ENCODE measurements at regions not wholly inside any gene's neighbourhood (a gene's known extent, or its start where the extent isn't known, plus 50 kb on each side); places are given as distances from the start of the nearest gene placed in this dataset.
"Not testable (repeated sequence)": the region's sequence is repeated elsewhere in the genome, so short reads cannot be mapped to it uniquely, and the experiment has no call there.

DNA sequence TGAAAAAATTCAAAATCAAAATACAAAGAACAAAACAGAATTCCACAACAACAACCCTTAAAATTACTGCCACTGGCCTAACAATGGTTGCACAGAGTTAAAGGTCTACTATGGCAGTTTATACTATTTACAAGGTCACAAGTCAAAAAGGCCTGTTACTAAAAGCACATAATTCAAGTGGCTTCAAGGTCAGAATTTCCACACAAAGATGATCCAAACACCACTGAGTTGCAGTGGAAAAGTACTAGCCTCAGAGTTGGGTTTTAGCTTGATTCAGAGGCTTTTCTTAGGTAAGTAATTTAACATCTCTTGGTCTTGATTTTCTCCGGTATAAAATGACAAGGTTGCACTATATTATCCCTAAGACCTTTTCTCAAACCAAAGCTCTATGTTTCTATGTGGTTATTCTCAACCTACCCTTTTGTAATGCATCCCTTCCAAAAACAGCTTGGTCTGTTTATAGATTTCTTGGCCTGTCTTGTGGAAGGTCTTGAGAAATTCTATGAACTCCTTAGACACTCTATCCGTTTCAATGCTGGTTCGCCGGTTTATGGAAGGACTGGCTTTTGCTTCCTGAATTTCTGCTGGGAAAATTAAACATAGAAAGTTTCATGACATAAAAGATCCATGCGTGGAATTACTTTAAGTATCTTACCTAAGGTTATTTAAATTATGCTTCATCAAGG, 69.5 kb downstream of the MDH2 start:
- H3K36me3 ChIP-seq; intact Hi-C loops (cut with DNase I); H3K4me3 ChIP-seq; DNase-seq; H3K9me3 ChIP-seq; H3K27ac ChIP-seq; H3K4me1 ChIP-seq; H3K27me3 ChIP-seq: not testable (repeated sequence)
- ATAC-seq = peak; percentile 38

DNA sequence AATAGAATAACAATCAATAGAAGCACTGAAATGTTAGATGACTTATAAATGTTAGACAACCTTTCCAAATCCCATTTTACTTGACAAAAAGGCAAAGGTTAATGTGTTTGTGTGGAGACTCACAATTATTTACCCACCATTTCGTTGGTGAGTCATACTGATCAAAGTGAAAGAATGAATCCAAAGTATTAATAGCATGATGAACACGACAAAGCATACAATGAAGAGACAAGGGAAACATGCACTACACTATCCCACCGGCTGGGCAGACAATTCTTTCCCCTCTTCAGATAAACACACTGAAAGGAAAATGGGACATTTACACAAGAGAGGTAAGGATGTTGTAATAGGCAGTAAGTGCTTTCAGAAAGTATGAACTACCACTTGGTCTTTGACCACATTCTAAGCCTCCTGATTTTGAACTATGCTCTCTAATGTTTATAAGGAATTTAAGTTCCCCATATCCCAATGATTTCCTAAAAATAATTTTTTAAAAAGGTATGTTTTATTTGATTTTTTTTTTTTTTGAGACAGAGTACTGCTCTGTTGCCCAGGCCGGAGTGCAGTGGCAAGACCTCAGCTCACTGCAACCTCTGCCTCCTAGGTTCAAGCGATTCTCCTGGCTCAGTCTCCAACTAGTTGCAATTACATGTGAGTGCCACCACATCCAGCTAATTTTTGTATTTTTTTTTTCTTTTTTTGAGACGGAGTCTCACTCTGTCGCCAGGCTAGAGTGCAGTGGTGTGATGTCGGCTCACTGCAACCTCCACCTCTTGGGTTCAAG, 70.5 kb downstream of the MDH2 start:
- H3K36me3 ChIP-seq; H3K27ac ChIP-seq; H3K27me3 ChIP-seq; intact Hi-C loops (cut with DNase I); H3K4me3 ChIP-seq; H3K4me1 ChIP-seq; H3K9me3 ChIP-seq; DNase-seq: not testable (repeated sequence)
- peak; percentile 85 for ATAC-seq

DNA sequence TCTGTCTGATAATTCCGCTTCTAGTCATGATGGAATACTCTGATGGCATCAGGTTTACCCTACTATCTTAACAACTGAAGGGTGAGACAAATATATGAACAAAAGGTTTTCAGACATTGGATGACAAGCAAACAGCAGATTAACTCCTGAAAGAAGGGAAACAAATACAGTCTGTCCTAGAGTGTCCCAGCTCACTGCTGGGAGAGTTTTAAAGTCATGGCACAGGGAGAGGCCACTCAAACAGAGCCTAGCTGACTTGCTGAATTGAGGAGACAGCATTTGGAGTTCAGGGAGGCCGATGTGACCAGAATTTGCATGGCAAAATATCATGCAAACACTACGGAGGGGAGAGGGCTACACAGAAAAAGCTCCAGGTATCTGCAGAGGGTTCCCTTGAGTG, 73.1 kb downstream of the MDH2 start:
- no peak for ATAC-seq
- Histone ChIP-seq H3K9me3 (no peaks in the 10 kb centered on the region), H3K4me1 (no peaks in the 10 kb centered on the region), H3K27ac (no peak overlapping the region), H3K27me3 (no peaks in the 10 kb centered on the region), H3K36me3 (no peaks in the 10 kb centered on the region), H3K4me3 (no peak overlapping the region)
- intact Hi-C loops (cut with DNase I) = no loop called here
- DNase-seq = no peak
- TF ChIP-seq, protein P1, sequence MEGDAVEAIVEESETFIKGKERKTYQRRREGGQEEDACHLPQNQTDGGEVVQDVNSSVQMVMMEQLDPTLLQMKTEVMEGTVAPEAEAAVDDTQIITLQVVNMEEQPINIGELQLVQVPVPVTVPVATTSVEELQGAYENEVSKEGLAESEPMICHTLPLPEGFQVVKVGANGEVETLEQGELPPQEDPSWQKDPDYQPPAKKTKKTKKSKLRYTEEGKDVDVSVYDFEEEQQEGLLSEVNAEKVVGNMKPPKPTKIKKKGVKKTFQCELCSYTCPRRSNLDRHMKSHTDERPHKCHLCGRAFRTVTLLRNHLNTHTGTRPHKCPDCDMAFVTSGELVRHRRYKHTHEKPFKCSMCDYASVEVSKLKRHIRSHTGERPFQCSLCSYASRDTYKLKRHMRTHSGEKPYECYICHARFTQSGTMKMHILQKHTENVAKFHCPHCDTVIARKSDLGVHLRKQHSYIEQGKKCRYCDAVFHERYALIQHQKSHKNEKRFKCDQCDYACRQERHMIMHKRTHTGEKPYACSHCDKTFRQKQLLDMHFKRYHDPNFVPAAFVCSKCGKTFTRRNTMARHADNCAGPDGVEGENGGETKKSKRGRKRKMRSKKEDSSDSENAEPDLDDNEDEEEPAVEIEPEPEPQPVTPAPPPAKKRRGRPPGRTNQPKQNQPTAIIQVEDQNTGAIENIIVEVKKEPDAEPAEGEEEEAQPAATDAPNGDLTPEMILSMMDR (IDR thresholded peaks at IDR 0.05) = no peak

DNA sequence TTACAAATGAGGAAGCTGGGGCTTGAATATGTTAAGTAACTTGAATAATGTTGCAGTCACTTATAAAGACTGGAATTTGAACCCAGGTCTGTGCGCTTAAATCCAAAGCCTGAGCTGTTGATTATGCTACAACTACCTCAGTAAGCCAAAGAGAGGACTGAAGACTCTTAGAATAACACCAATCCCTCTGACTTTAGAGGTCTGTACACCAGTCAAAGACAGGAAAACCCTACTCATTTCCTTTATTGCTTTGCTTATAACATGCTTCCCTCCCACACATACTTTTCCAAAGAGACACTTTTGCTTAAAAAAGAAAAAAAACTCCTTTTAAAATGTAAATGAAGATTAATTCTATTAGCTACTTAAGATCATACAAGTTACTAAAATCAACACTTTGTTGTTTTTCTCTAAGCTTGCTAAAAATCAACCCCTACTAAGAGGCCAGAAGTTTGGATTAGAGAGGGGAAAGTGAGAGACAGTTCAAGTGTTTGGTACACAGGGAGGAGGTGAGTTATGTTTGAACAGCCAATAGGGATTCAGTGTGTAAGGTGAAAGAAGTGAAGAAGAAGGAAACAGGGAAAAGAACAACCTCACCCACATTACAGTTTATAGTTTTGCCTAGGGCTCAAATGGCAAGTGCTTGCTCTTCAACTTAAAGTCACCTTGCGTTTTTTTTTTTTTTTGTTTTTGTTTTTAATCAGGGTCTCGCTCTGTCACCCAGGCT, 74.8 kb downstream of the MDH2 start:
- H3K4me3 ChIP-seq = no peak overlapping the region

DNA sequence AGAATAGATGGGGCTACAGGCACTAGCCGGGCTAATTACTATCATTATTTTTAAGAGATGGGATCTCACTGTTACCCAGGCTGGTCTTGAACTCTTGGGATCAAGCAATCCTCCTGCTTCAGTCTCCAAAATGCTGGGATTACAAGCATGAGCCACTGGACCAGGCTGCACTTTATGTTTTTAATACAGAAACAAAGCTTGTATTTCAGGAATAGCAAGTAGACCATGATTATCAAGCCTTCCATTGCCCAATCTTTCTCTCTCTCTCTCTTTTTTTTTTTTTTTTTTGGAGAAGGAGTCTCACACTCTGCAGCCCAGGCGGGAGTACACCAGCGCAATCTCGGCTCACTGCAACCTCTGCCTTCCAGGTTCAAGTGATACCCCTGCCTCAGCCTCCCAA, 75.4 kb downstream of the MDH2 start:
- DNase-seq (no peak), ATAC-seq (no peak)
- TF ChIP-seq, protein P1 (IDR thresholded peaks at IDR 0.05) = no peak
- Histone ChIP-seq H3K4me1 (no peaks in the 10 kb centered on the region), H3K9me3 (no peaks in the 10 kb centered on the region), H3K36me3 (no peaks in the 10 kb centered on the region), H3K27ac (no peak overlapping the region), H3K27me3 (no peaks in the 10 kb centered on the region), H3K4me3 (no peak overlapping the region)
- intact Hi-C loops (cut with DNase I) = no loop called here

More for the DNA sequence above, 74.8 kb downstream of the MDH2 start:
- DNase-seq (no peak), ATAC-seq (peak; percentile 32)
- Histone ChIP-seq H3K27me3 (no peaks in the 10 kb centered on the region), H3K4me1 (no peaks in the 10 kb centered on the region), H3K27ac (no peak overlapping the region), H3K9me3 (no peaks in the 10 kb centered on the region), H3K36me3 (no peaks in the 10 kb centered on the region)
- TF ChIP-seq, protein P1 (IDR thresholded peaks at IDR 0.05) = no peak
- intact Hi-C loops (cut with DNase I) = no loop called here

DNA sequence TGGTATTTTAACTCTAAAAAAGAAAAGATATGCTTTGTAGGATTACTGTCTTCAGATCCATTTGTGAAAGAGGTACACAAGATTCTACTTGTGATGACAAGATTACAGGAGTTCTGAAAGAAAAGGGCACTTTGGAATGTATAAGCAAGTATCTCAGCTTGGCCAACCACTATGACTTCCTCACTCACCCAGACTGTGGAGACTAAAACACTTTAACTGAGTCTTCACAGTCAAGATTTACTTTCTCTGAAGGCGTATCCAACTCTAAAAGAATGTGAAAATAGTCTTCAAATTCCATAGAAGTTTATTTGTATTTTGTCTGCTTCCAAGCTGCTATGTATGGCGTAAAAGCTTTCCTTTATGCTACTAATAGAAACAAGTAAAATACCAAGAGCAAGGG, 76.1 kb upstream of the SRRM3 start:
- H3K36me3 ChIP-seq = no peaks in the 10 kb centered on the region
- no peak for ATAC-seq

More for the DNA sequence above, 76.1 kb upstream of the SRRM3 start:
- Histone ChIP-seq H3K27me3 (no peaks in the 10 kb centered on the region), H3K9me3 (no peaks in the 10 kb centered on the region), H3K4me1 (no peaks in the 10 kb centered on the region), H3K27ac (no peak overlapping the region), H3K4me3 (no peak overlapping the region)
- DNase-seq = no peak
- TF ChIP-seq, protein P1 (IDR thresholded peaks at IDR 0.05) = no peak
- intact Hi-C loops (cut with DNase I) = no loop called here

Measured in left lung (tissue), 4 donors.